GM12865 (cell line): ENCODE measurements at regions not wholly inside any gene's neighbourhood (a gene's known extent, or its start where the extent isn't known, plus 50 kb on each side); places are given as distances from the start of the nearest gene placed in this dataset.

ENCODE experiments used
- DNase-seq: peaks from one replicate; pipeline ENCODE4 v3.0.0; 2010; ENCODE audit warnings: low read depth
- H3K4me3 ChIP-seq: 2 replicates; pipeline ENCODE4 v1.5.1; 2011; ENCODE audit warnings: mild to moderate bottlenecking, low read depth, low read length, control low read depth
- CTCF ChIP-seq: IDR thresholded peaks from 2 replicates; pipeline ENCODE4 v1.5.1; 2011; ENCODE audit warnings: low read length, control low read depth, low read depth, inconsistent platforms; ENCODE audit not compliant: insufficient read depth; ENCODE audit errors: missing control alignments

GRCh38 chr22:48603621-48604320 lies 1223.9 kb downstream of the BRD1 start:
- TF ChIP-seq CTCF = no peak
- DNase-seq = no peak
- H3K4me3 ChIP-seq = no peak overlapping the region

- H3K4me3 ChIP-seq = no peak overlapping the region
- no peak for TF ChIP-seq CTCF
- no peak for DNase-seq
Measured at GRCh38 chr22:48602805-48603518, 1224.7 kb downstream of the BRD1 start.

DNA sequence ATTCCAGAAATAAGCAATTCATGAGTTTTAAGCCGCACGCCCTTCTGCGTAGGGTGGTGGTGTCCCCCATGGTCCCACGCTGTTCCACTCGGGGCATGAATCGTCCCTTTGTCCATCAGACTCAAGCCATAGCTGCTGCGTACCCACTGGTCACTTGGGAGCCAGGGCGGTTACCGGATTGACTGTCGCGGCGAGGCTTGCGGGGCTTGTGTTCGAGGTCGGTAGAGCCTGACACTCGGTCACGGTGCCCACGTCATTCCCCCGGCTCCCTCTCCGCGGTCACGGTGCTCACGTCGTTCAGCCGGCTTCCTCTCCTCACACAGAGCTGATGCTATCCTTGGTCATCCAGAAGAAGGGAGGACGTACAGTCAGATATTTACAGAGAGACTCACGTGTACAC lies 1227.0 kb downstream of the BRD1 start:
- DNase-seq = no peak
- no peak overlapping the region for H3K4me3 ChIP-seq
- TF ChIP-seq CTCF = no peak

GRCh38 chr22:48600171-48600570 lies 1227.5 kb downstream of the BRD1 start:
- TF ChIP-seq CTCF = no peak
- DNase-seq = no peak
- H3K4me3 ChIP-seq = no peak overlapping the region

GRCh38 chr22:48599346-48599745 lies 1228.3 kb downstream of the BRD1 start:
- TF ChIP-seq CTCF = no peak
- H3K4me3 ChIP-seq = no peak overlapping the region
- no peak for DNase-seq

DNA sequence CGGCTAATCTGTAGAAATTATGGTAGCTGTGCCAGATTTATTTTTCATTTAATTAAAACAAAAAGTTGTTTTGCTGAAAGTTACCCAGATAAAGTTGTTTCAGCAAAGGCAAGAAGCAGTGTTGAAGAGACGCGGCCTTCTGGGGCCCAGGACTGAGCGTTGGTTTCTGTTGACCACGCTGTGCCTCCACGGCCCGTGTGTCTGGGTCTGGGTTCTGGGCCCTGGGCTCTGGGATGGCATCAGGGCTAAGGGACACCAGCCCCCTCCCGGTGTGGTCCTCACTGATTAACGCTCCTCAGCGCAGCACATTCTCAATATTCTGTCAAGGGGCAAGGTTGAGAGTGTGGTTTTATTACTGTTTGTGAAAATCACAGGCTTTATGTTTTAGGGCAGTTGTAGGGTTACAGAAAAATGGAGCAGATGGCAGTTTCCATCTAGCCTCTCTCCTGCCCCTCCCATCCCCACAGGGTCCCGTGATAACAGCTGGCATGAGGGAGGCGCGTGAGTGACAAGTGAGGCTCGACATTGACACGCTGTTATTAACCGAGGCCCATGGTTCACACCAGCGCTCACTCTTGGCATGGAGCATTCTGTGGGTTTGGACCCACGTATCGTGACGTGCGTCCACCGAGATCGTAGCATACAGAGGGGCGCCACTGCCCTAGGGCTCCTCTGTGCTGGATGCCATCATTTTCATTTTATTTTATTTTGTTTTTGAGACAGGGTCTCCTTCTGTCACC lies 1231.4 kb downstream of the BRD1 start:
- no peak for DNase-seq

More for the DNA sequence above, 1231.4 kb downstream of the BRD1 start:
- H3K4me3 ChIP-seq = no peak overlapping the region
- no peak for TF ChIP-seq CTCF
